NCI-H2081 treated with DMSO at 0.1 percent for 48 hours (cell line): ENCODE measurements at regions not wholly inside any gene's neighbourhood (a gene's known extent, or its start where the extent isn't known, plus 50 kb on each side); places are given as distances from the start of the nearest gene placed in this dataset.

Source experiments
- DNase-seq: peaks from one replicate; lab custom pipeline; 2025; lab: John Stamatoyannopoulos, UW

DNA sequence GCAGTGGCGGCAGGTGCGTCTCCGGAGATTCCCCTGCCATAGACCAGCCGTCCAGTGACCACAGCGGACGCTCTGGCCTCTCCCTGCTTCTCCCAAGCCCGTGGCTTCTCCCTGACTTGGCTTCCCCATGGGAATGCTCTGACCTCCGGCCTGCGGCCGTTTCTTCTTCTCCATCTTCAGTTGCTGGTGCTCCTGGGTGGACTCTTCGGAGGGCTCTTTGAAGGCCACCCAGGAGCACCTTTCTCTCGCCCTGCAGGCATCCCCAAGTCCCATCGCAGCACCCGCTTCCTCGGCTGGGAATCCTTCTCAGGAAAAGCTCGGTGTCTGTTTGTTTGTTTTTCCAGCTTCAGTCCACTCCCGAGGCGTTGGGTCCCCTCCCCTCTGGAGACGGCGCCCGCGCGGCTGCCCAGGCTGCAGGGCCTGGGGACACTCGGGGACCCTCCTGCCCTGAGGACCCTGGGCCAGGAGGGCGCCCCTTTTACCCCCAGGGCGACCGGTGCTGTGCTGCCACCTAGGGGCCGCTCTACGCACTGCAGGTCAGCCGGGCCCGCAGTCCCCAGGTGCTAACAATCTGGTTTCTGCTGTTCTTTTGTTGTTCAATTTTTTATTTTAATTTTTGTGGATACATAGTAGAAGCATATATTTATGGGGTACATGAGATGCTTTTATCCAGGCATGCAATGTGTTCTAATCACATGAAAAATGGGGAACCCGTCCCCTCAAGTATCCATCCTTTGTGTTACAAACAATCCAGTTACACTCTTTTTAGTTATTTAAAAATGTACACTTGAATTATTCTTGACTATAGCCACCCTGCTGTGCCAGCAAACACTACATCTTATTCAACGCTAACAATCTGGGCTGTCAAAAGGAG, 197.9 kb upstream of the ADAMTS16 start:
- no peak for DNase-seq

DNA sequence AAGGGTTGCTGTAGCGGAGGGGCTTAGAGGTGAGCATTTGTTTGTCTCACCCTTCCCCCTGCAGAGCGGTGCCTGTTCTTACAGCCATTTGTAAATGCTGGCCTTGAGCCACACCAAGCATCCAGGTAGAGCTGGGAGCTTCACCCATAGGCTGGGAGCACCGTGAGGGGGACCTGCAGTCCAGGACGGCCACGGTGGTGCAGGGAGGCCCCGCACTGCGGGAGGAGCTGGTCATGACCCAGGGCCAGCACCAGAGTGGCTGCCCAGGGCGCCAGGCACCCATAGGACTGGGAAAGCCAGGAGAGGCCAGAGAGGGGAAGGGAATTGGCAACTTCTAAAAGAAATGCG, 197.3 kb upstream of the ADAMTS16 start:
- no peak for DNase-seq

DNA sequence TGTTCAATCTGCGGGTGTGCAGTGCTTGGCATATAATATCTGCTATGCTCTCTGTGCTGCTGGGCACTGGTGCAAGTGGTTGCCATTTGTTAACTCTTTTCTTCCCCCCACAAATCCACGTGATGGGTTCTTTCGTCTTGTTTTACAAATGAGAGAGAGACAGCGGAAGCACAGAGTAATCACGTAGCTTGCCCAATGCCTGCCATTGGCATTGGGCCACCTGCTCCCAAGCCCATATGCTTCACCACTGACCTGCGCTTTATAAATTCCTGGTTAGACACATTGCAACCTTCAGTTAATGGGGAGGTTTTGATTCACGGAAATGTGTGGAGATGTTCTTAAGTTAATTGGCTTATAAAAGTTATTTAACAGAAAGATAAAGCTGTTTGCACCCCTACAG, 194.8 kb upstream of the ADAMTS16 start:
- DNase-seq = no peak

DNA sequence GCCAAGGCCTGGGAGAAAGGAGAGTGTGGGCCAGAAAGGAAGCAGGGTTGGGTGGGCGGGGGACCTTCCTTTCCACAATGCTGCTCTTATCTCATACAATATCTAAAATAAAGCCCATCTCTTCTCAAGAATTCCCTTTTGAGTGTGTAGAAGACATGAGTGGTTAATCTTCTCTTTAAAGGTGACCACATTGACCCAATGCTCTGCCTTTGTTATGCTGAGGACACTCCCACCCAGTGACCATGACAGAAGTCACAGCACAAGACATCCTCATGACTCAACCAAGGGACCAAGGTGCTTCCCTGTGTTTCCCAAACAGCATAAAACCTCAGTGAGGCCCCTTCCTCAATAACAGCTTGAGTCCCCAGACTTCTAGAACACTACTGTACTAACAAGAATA, 193.0 kb upstream of the ADAMTS16 start:
- no peak for DNase-seq

DNA sequence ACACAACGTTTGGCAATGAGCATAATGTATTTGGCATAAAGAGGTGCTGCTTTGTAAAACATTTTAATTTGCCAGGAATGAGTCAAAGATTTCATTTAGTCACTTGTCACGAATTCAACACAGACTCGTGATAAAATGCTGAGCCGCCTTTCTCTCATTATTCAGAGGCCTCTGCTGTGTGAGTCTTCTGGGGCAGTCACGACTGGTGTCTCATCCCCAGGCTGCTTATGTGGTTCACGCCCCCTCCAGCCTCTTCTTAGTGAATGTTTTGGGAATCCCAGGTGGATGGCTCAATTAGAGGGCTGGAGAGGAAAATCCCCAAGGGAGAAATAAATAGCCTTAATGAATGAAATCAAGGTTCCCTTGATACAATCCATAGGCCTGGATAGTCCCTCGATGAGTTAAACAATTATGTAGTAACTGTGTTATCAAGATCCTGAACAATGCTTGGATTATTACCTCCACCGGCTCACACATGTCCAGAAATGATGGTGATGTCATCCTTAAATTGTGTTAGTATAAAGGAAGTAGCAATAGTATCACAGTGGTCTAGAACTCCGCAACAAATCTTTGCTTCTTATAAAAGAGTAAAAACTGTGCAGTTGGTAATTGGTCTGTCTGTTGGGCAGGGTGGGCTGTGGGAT, 192.1 kb upstream of the ADAMTS16 start:
- DNase-seq = no peak

DNA sequence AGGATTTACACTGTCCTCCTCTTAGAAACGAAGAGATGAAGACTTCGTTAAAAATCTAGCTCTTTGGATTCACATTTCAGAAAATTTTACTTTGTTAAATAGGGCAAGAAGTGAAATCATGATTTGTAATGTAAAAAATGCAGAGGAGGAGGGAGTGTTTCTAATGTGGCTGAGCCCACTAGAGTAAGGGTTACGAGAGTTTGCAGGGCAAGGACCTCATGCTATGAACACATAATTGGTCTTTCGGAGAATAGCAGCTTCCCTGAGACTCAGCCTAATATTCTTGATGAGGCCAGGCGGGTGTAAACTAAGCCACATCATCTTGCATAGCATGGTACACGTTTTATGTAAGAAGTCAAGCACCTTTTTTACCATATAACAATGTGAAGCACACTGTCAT, 191.0 kb upstream of the ADAMTS16 start:
- no peak for DNase-seq

DNA sequence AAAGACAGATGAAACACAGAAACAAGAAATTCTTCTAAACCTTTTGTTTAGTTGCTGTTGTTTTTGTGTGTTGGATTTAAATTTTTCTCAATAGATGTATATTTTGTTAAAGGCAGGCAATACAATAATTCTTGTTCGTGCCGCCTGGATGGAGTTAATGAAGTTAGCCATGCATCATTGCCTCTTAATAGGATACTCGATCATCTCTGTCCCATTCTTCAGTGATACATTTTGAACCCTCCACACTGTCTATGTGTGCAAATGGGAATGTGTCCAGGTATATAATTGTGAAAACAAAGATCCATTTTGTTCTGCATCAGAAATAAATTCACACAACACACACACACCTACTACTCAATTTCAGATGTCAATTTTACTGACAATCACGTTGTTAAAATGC, 186.6 kb upstream of the ADAMTS16 start:
- no peak for DNase-seq

DNA sequence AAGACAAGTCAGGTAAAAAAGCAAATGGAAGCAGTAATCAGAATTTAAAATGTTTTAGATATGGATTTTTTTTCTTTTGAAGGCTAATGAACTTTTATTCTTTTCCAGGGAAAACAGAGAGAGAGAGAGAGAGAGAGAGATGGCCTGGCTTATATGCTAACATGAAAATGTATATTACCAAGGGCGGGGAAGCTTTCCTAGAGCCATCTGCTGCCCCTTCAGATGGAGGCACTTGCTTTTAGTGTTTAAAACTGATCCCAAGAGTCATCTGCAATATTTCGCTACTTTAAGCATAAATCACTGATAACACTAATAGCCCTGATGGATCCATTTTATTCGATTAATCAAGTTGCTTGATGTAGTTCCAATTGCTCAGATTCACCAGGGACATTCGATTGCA, 186.1 kb upstream of the ADAMTS16 start:
- no peak for DNase-seq

DNA sequence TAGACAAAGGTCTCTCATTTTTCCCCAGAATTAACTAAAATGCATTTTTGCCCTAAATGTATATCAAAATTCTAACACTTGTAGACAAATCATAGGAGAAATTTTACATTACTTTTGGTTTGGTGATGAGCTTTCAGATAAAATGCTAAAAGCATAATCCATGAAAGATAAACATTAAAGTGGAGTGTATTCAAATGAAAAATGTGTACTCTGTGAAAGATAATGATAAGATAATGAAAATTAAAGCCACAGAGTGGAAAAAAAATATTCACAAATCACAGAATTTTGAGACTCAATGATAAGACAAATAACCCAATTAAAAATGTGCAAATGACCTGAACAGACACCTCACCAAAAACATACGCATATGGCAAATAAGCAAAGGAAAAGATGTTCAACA, 176.9 kb upstream of the ADAMTS16 start:
- no peak for DNase-seq

DNA sequence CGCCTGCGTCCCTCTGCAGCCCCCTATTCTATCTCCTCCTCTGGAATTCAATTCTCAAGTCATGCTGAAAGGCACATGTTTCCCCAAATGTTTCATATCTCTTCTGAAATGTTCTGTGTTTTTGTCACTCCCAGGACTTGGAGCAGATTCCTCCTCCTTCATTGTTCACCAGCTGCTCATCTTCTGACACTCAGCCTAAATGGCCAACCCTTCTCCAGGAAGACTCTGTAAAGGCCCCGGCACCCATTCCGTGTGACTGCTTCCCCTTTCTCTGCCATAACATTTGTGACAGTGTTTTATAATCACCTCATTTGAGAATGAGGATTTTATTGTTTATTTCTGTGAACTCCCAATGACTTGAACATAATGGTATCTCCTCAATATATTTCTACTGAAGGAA, 170.8 kb upstream of the ADAMTS16 start:
- DNase-seq = no peak

DNA sequence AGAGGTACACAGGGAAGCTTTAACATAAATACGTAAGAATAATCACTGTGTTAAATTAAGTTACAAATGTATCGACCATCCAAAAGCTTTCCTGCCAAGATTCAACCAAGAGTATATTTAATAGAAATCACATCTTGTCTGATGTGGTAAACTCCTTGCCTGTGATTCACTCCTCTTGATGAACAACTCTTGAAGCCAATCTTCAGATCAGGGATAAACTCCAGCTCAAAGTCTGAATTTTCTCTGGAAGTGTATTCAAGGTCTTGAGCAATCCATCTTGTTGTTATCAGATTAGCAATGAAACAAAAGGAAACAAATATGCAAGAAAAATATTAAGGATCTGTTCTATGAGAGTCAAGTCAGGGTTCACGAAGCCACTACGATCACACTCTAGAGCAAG, 170.0 kb upstream of the ADAMTS16 start:
- no peak for DNase-seq

DNA sequence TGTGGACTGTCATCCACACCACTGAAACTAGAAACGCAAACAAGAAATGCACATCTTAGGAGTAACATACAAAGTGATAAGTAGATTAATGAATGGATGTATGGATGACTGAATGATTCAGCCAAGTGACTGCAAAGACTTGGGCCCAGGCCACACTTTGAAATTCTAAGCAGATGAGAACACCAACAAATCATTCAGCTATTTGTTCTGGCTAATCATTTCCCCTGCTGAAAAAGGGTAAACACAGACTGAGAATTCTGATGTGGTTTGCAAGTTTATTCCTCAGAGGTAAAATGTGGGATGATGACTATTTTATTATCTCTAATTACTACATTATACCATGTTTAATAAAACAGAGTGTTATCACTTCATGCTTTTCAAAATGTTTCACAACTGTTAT, 163.2 kb upstream of the ADAMTS16 start:
- no peak for DNase-seq

DNA sequence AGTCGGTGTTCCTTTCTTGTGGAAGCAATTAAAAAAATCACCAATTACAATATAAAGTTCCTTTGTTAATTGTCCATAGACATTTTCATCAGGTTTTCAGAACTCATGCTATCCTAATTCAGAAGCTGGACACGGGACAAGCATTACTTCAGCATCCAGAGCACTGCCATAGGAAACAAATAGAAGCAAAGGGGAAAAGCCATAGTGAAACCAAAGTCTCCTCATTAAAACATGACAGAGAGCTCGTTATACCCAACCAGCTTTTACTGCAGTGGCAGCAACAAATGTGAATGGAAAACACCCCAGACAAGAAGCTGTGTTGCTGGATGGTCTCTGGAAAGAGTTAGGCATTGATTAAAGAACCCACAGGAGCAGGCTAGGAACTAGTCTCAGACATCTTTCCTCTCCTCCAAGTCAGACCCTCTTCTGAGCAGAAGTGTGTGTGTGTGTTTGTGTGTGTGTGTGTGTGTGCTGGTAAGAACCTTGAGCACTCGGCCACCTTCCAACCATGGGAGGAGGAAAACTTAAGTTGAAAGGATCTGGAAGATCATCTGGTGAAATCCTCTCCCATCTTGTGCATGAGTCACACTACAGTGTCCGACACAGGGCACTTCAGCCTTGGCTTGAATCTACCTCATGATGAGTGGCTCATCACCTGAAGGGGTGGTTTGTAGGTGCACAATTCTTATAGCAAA, 162.6 kb upstream of the ADAMTS16 start:
- DNase-seq = no peak

DNA sequence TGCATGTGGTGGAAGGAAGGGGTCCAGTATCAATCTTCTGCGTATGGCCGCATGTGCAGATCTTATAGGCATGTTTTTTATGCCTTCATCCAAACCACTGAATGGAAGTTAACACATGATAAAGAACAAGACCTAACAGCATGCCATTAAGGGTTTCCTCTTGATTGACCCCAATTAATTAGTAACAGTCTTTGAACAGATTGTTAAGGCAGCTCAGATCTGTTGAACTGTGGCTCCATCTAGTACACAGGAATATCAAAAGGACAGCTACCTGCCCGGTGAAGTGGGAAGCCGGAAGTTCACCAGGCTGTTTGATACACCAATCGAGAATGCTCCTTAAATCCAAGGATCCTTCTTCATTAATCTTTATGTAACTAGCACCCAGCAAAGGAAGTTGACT, 159.9 kb upstream of the ADAMTS16 start:
- DNase-seq = no peak

DNA sequence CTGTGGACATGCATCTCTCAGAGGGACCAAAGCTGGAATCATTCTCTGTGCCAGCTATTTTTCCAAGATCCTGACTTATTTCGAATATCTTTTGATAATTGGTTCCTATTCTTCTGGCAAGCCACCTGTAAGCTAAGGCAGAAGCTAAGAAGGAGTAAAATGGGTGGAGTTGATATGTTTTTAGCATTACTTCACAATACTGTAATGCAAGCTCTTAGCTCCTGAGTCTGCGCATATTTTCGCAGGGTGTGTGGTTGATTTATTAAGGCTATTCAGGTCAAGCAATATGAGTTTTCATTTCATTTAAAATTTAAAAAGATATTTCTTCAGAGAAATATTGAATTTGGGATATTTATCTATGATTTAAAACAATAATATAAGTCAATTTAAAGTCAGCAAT, 158.5 kb upstream of the ADAMTS16 start:
- DNase-seq = no peak

DNA sequence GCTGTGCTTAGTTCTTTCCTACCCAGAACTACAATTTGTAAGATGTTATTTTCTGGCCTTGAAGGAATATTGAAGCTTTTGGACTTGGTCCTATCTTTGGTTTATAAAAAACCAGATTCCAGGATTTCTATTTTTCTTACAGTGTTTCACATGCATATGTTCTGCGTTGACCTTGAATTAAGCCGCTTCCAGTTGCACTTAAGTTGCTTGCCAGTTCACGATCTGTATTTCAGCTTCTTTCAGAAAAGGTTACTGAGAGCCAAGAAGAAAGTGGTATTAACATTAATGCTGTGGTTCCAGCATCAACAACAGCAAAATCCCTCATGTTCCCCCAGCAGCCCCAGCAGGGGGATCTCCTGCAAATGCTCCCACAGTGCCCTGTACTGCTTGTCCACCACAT, 156.4 kb upstream of the ADAMTS16 start:
- DNase-seq = no peak

DNA sequence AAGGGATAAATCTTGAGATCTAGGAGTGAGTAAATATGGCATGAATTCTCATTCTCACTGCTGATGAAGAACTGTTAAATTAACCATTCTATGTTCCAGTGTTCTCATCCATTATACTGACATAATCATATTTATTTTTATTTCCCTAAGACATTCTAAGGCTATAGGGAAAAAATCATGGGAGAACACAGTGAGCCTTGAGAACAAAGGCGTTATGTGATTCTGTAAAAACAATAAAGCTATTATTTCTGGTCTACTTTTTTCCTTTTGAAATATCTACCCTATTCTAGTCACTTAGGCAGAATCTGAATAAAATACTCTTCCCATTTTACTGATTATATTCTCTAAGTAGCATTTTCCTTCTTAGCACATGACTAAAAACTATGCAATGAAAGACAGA, 155.7 kb upstream of the ADAMTS16 start:
- no peak for DNase-seq

DNA sequence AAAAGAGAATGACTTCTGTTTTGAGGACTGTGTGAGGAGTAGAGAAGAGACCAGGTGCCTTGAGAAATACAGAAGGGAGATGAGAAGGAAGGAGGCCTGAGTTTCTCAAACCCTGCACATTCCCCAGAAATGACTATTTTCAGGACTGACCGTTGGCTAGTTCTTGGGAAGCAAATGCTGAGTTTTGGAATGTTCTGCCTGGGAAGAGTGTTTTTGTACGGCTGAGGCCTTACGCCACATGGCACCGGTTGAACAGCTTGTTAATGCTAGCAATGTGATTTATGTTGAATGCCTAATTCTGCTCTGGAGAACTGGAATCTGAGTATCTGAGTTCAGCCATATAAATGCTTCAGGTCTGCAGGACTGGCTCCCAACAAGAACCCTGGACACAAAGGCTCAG, 152.7 kb upstream of the ADAMTS16 start:
- DNase-seq = no peak

DNA sequence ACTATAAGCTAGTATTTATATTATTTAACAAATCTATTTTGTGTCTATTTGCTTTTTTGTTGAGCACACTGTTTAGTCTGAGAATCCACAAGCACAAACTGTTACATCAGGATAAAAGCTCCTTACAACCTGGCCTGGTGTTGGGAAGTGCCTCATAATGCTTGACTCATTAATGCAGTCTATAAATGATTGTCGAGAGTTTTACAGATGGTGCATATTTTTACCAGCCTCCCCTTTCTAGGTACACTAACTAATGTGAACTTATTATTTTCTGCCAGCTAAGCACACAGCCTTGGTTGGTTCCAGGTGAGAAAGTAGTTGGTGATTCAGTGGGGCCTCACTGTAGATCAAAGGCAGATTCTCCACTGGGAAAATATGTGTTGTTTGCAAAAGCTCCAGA, 151.0 kb upstream of the ADAMTS16 start:
- no peak for DNase-seq

DNA sequence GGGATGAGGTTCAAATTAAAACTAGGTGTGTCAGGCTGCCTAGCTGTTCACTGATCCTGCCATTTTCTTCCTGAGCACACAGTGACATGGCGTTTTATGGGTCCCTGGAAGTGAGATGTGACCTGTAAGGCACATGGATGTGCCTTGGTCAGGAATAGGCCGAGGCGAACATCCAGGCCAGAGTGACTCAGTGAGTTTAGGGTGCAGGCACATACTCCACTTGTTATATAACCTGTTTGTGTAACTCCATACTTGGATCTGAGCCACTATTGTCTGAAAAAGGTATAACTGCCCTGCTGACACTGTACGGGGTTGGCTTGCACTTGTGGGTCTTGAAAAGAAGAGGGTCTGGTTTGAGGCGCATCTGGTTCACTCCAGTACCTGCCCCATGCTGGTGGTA, 150.1 kb upstream of the ADAMTS16 start:
- no peak for DNase-seq

DNA sequence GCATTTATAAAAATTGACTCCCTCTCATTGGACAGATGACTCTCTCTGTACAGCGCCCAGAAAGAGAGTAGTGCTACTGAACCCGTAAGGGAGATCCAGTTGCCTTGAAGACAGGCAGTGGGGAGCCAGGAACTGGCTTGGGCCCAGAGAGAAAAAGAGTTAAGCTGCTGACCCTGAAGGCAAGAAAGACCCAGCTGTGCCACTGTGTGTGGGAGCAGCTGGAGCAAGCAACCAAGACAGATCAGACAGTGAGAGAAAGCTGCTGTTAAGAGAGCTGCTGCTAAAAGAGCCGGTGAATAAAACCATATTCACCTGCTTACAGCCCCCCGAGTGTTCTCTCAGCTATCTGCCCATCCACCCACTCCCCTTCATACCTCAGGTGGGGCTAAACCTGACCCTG, 149.7 kb upstream of the ADAMTS16 start:
- DNase-seq = no peak

DNA sequence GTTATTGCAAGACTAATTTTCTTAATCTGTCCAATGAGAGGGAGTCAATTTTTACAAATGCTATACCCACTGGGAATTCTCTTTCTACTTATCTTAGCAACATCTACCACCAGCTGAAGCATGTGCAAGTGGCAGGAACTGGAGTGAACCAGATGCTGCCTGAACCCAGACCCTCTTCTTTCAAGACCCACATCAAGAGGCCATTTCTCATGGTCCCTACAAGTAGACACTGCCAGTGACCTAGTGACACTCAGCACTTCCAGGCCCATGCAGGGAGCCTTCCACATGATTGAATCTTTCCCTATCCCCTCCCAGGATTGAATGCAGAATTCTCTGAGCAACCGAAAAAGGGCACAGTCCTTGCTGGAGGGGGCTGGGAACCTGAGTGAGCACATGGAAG, 148.2 kb upstream of the ADAMTS16 start:
- DNase-seq = no peak

DNA sequence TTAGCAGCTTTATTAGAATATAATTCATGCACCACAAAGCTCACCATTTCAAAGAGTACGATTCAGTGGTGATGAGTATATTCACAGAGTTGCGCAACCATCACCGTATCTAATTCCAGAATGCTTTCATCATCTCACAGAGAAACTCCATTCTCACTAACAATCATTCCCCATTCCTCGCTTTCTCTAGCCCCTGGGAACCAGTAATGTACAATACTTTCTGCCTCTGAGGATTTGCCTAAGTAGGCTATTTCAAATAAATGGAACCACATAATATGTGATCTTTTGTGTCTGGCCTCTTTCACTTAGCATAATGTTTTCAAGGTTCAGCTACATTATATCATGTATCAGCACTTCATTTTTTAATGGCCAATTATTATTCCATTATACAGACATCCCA, 145.1 kb upstream of the ADAMTS16 start:
- DNase-seq = no peak
